ENCODE measurements at regions not wholly inside any gene's neighbourhood (a gene's known extent, or its start where the extent isn't known, plus 50 kb on each side); places are given as distances from the start of the nearest gene placed in this dataset.

DNA sequence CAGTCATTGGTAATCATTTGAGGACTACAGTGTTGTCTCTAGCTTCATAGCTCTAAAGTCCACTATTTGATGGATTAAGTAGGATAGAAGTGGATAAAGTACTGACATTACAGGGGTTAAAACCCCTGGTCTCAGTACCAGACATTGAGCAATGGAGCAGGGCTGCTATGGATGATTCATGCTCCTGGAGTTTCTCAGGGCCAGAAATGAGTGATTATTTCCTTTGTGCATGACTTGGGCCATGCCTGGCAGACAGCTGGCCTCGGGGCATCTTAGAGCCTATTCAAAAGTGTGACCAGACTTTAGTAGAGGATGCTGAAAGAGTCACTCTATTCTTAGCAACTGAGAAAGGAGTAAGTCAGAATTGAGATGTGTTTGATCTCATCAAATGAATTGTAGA lies 350.7 kb upstream of the TLE4 start:
- Histone ChIP-seq H3K9ac (no peak overlapping the region), H3K4me2 (no peak overlapping the region), H3K27me3 (ENCODE audit: insufficient read depth, low read depth) (no peaks in the 10 kb centered on the region)

DNA sequence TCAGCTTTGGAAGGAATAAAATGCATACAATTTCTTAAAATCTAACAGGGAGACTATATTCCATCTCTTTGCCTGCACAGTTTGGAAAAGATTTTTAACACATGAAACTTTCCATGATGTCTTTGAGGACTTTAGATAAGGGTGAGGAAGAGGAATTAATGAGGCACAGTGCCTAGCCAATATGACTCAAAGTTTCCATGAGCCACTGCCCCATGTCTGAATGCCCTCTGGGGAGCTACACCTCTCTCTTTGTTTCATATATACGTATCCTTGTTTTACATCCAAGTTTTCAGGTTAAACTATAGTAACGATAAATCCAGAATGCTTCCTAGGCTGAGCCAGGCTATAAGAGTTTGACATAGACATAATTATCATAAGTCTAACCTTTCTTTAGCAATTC lies 349.3 kb upstream of the TLE4 start:
- TF ChIP-seq, protein P1, sequence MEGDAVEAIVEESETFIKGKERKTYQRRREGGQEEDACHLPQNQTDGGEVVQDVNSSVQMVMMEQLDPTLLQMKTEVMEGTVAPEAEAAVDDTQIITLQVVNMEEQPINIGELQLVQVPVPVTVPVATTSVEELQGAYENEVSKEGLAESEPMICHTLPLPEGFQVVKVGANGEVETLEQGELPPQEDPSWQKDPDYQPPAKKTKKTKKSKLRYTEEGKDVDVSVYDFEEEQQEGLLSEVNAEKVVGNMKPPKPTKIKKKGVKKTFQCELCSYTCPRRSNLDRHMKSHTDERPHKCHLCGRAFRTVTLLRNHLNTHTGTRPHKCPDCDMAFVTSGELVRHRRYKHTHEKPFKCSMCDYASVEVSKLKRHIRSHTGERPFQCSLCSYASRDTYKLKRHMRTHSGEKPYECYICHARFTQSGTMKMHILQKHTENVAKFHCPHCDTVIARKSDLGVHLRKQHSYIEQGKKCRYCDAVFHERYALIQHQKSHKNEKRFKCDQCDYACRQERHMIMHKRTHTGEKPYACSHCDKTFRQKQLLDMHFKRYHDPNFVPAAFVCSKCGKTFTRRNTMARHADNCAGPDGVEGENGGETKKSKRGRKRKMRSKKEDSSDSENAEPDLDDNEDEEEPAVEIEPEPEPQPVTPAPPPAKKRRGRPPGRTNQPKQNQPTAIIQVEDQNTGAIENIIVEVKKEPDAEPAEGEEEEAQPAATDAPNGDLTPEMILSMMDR (conservative IDR thresholded peaks at IDR 0.05; ENCODE audit: low read depth, low read length), result no peak
- Histone ChIP-seq H3K27ac (no peak overlapping the region), H2AFZ (ENCODE audit: low read depth) (no peak overlapping the region), H3K4me3 (IDR thresholded peaks at IDR 0.05; ENCODE audit: insufficient read depth, low read depth, low read length) (no peak overlapping the region), H3K79me2 (ENCODE audit: insufficient read depth, low read depth) (no peaks in the 10 kb centered on the region), H3K9ac (no peak overlapping the region), H3K4me1 (ENCODE audit: low read depth, poor library complexity, severe bottlenecking) (no peaks in the 10 kb centered on the region), H3K27me3 (ENCODE audit: insufficient read depth, low read depth) (no peaks in the 10 kb centered on the region), H4K20me1 (ENCODE audit: insufficient read depth) (no peaks in the 10 kb centered on the region), H3K4me2 (no peak overlapping the region), H3K36me3 (ENCODE audit: insufficient read depth) (no peaks in the 10 kb centered on the region)

More for the DNA sequence above, 350.7 kb upstream of the TLE4 start:
- no peak overlapping the region for H2AFZ ChIP-seq (ENCODE audit: low read depth)
- H3K4me1 ChIP-seq (ENCODE audit: low read depth, poor library complexity, severe bottlenecking), result no peaks in the 10 kb centered on the region
- H3K27ac ChIP-seq, result no peak overlapping the region
- no peaks in the 10 kb centered on the region for H4K20me1 ChIP-seq (ENCODE audit: insufficient read depth)
- TF ChIP-seq, protein P1 (conservative IDR thresholded peaks at IDR 0.05; ENCODE audit: low read depth, low read length), result no peak
- H3K79me2 ChIP-seq (ENCODE audit: insufficient read depth, low read depth), result no peaks in the 10 kb centered on the region
- H3K36me3 ChIP-seq (ENCODE audit: insufficient read depth), result no peaks in the 10 kb centered on the region
- no peak overlapping the region for H3K4me3 ChIP-seq (IDR thresholded peaks at IDR 0.05; ENCODE audit: insufficient read depth, low read depth, low read length)

DNA sequence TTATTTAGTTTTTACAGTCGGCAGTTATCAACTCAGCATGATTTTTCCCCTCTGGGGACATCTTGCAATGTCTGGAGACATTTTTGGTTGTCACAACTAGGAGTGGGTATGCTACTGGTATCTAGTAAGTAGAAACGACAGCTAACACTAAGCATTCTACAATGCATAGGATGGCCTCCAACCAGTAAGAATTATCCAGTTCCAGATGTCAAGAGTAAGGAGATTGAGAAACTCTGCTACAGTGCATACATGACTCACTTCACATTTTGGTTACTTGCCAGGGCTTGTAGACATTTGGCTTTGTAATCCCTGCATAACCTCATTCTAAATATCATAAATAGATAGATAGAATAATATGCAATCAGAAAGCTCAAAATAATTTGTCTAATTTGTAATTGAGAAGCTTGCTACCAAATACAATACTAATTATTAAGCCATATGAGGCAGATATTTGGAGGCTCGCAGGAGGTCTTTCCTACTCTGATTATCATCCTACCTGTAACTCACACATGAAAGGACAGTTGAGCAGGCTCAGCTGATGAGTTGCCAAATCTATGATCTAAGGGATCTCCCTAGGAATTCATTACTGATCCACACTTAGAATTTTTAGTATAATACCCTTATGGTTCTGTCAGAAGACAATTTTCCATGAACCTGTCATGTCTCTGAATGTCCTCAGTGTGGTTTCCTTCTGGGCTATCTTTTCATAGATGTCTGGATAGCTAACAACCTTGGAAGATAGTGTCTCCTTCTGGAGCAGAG lies 346.9 kb upstream of the TLE4 start:
- H3K36me3 ChIP-seq (ENCODE audit: insufficient read depth), result no peaks in the 10 kb centered on the region
- no peak overlapping the region for H3K4me2 ChIP-seq
- H3K79me2 ChIP-seq (ENCODE audit: insufficient read depth, low read depth), result no peaks in the 10 kb centered on the region
- no peak overlapping the region for H2AFZ ChIP-seq (ENCODE audit: low read depth)
- H3K27ac ChIP-seq, result no peak overlapping the region
- H3K4me3 ChIP-seq (IDR thresholded peaks at IDR 0.05; ENCODE audit: insufficient read depth, low read depth, low read length), result no peak overlapping the region
- H3K27me3 ChIP-seq (ENCODE audit: insufficient read depth, low read depth), result no peaks in the 10 kb centered on the region
- no peaks in the 10 kb centered on the region for H4K20me1 ChIP-seq (ENCODE audit: insufficient read depth)
- no peaks in the 10 kb centered on the region for H3K4me1 ChIP-seq (ENCODE audit: low read depth, poor library complexity, severe bottlenecking)
- TF ChIP-seq, protein P1 (conservative IDR thresholded peaks at IDR 0.05; ENCODE audit: low read depth, low read length), result no peak
- H3K9ac ChIP-seq, result no peak overlapping the region

DNA sequence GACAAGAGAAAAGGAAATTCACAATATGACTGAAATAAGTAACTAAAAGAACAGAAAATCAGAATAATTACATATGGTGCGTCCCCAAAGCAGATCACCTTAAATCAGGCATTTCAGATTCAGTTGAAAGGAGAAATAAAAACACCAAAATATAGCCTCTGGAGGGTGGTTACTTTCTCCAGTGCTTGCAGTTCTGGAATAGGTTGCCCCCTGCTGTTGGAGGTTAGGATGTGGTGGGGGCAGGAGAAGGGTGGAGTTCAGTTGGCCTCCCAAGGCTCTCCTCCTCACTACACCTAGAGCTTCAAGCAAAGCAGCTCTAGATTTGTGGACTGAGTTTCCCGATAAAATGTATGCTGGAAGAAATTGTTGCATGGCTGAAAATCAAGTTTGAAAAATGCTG lies 338.2 kb upstream of the TLE4 start:
- Histone ChIP-seq H3K27ac (no peak overlapping the region), H3K4me2 (no peak overlapping the region), H4K20me1 (ENCODE audit: insufficient read depth) (no peaks in the 10 kb centered on the region)

More for the DNA sequence above, 338.2 kb upstream of the TLE4 start:
- no peaks in the 10 kb centered on the region for H3K27me3 ChIP-seq (ENCODE audit: insufficient read depth, low read depth)
- no peak overlapping the region for H2AFZ ChIP-seq (ENCODE audit: low read depth)
- H3K4me1 ChIP-seq (ENCODE audit: low read depth, poor library complexity, severe bottlenecking), result no peaks in the 10 kb centered on the region
- H3K4me3 ChIP-seq (IDR thresholded peaks at IDR 0.05; ENCODE audit: insufficient read depth, low read depth, low read length), result no peak overlapping the region
- H3K36me3 ChIP-seq (ENCODE audit: insufficient read depth), result no peaks in the 10 kb centered on the region
- TF ChIP-seq, protein P1 (conservative IDR thresholded peaks at IDR 0.05; ENCODE audit: low read depth, low read length), result peak; percentile 33; the same call in 1 of the 2 replicates
- H3K9ac ChIP-seq, result no peak overlapping the region
- H3K79me2 ChIP-seq (ENCODE audit: insufficient read depth, low read depth), result no peaks in the 10 kb centered on the region

Data from KMS-11 (cell line).